T-cell (primary cell): ENCODE measurements at regions not wholly inside any gene's neighbourhood (a gene's known extent, or its start where the extent isn't known, plus 50 kb on each side); places are given as distances from the start of the nearest gene placed in this dataset.

ENCODE experiments used
- ATAC-seq, 4 experiments: fragments of 200-7000 bp in 3 of 4; fragments of 150-1000 bp in 1 of 4; cut with Tn5 transposase; replicated peaks in 1 of 4; 1 replicate in 3 of 4; 2 replicates in 1 of 4; pipeline ENCODE4 v1.10.0; 2021; ENCODE audit warnings: moderate library complexity in 3 of 4, mild to moderate bottlenecking in 2 of 4, moderate number of reproducible peaks in 1 of 4
- CTCF ChIA-PET, 2 donors: fragments of 300-600 bp; sonication (Branson Sonifier 250); formaldehyde crosslinking; loops; one replicate each; lab custom pipeline; 2022; ENCODE audit warnings: antibody characterized with exemption in 2 of 2; lab: Charles Lee
- POLR2A ChIA-PET, 2 donors: fragments of 300-600 bp; sonication (Branson Sonifier 250); formaldehyde crosslinking; loops; one replicate each; lab custom pipeline; 2022; ENCODE audit warnings: antibody characterized with exemption in 2 of 2; lab: Charles Lee
- DNase-seq, 35 experiments: peaks; one replicate each; pipeline versions ENCODE4 v3.0.0 to v3.0.0-alpha.2; 2013 to 2023
- H3K27ac ChIP-seq: one replicate; pipeline ENCODE4 v1.5.1; 2013; ENCODE audit warnings: low read length
- H3K27me3 ChIP-seq, 2 experiments: replicated peaks in 1 of 2; 1 replicate in 1 of 2; 2 replicates in 1 of 2; pipeline versions ENCODE4 v1.6.1 to v1.7.0; 2013; ENCODE audit warnings: low read length in 1 of 2, mixed read lengths in 1 of 2; ENCODE audit not compliant: control insufficient read depth in 2 of 2, insufficient read depth in 2 of 2; ENCODE audit errors: extremely low read depth in 1 of 2
- H3K36me3 ChIP-seq, 2 donors: 1 replicate in 1 of 2; 2 replicates in 1 of 2; pipeline versions ENCODE4 v1.6.1 to v1.7.0; 2013; ENCODE audit warnings: low read length in 1 of 2; ENCODE audit not compliant: control insufficient read depth in 2 of 2, insufficient read depth in 1 of 2; ENCODE audit errors: extremely low read depth in 1 of 2
- H3K4me1 ChIP-seq, 2 experiments: 1 replicate in 1 of 2; 2 replicates in 1 of 2; pipeline versions ENCODE4 v1.6.1 to v1.7.0; 2013; ENCODE audit warnings: low read length in 2 of 2, mixed read lengths in 1 of 2; ENCODE audit not compliant: insufficient read depth in 2 of 2, control insufficient read depth in 1 of 2; ENCODE audit errors: extremely low read depth in 1 of 2
- H3K4me3 ChIP-seq, 2 donors: 1 replicate in 1 of 2; 2 replicates in 1 of 2; pipeline versions ENCODE4 v1.5.1 to v1.7.0; 2013; ENCODE audit warnings: mild to moderate bottlenecking in 2 of 2, low read length in 1 of 2, moderate library complexity in 1 of 2; ENCODE audit not compliant: control insufficient read depth in 1 of 2; ENCODE audit errors: extremely low read depth in 1 of 2
- H3K9me3 ChIP-seq: 2 replicates; pipeline ENCODE4 v1.7.0; 2013
- H3K27ac Mint-ChIP-seq, 2 donors: one replicate each; pipeline ENCODE4 v1.8.0; 2020 to 2021; ENCODE audit warnings: mild to moderate bottlenecking in 2 of 2, mixed read lengths in 2 of 2
- H3K27me3 Mint-ChIP-seq, 2 donors: one replicate each; pipeline ENCODE4 v1.8.0; 2021 to 2022; ENCODE audit warnings: mixed read lengths in 2 of 2
- H3K36me3 Mint-ChIP-seq: one replicate; pipeline ENCODE4 v1.8.0; 2021; ENCODE audit warnings: mixed read lengths
- H3K4me1 Mint-ChIP-seq, 3 donors: one replicate each; pipeline ENCODE4 v1.8.0; 2020 to 2022; ENCODE audit warnings: mixed read lengths in 3 of 3, mild to moderate bottlenecking in 1 of 3
- H3K4me3 Mint-ChIP-seq, 3 donors: one replicate each; pipeline ENCODE4 v1.8.0; 2020 to 2022; ENCODE audit warnings: mild to moderate bottlenecking in 3 of 3, mixed read lengths in 3 of 3, moderate library complexity in 3 of 3
- H3K9me3 Mint-ChIP-seq, 3 donors: one replicate each; pipeline ENCODE4 v1.8.0; 2020 to 2022; ENCODE audit warnings: mixed read lengths in 3 of 3
- WGBS: methylation state at CpG from one replicate; pipeline ENCODE4 v1.1.5; 2013; ENCODE audit warnings: missing lambda C conversion rate; ENCODE audit not compliant: insufficient coverage; 5-methylcytosine and 5-hydroxymethylcytosine counted together

DNA sequence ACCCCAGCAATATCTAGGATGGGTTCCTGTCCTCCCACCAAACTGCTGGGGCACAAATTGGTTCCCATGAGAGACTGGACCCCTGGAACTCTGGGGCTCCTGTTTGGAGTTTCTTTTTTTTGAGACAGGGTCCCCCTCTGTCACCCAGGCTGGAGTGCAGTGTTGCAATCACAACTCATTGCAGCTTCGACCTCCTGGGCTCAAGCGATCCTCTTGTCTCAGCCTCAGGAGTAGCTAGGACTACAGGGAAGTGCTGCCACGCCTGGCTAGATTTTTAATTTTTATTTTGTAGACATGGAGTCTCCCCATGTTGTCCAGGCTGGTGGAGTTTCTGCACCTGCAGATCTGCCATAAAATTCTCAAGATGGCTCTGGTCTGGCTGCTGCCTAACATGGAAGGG, 56.3 kb upstream of the BRD7 start:
- Histone ChIP-seq H3K36me3 (no peaks in the 10 kb centered on the region), H3K27ac (no peak overlapping the region), H3K4me3 (no peak overlapping the region), H3K4me1 (no peaks in the 10 kb centered on the region), H3K27me3 (peaks cover 0 to 21% of the 10 kb centered on the region in 2 experiments), H3K9me3 (no peaks in the 10 kb centered on the region)
- 85% methylated on average over 3 of the region's 3 CpGs for WGBS
- Mint-ChIP-seq H3K4me1 (no peaks in the 10 kb centered on the region), H3K4me3 (no peak overlapping the region), H3K9me3 (peaks cover 3 to 4% (median 4%) of the 10 kb centered on the region in 3 donors), H3K27ac (no peak overlapping the region), H3K27me3 (peaks cover 7 to 11% of the 10 kb centered on the region in 2 donors), H3K36me3 (peaks cover 2% of the 10 kb centered on the region)
- POLR2A ChIA-PET: no interaction called here
- DNase-seq (no peak), ATAC-seq (no peak)
- CTCF ChIA-PET: no interaction called here

- WGBS: no CpG with 5 or more reads among the region's 1 CpG
- POLR2A ChIA-PET: no interaction called here
- Mint-ChIP-seq H3K4me1 (no peaks in the 10 kb centered on the region), H3K9me3 (peaks cover 18 to 24% (median 21%) of the 10 kb centered on the region in 3 donors), H3K27me3 (peaks cover 9 to 10% of the 10 kb centered on the region in 2 donors), H3K27ac (no peak overlapping the region), H3K36me3 (peaks cover 9% of the 10 kb centered on the region), H3K4me3 (no peak overlapping the region)
- no peak for ATAC-seq
- CTCF ChIA-PET: interaction anchor here in 1 of 2 donors (0.6 kb wide), 1 partner anchor 298 kb away, joined by 3 read pairs; no protein-coding TSS in a partner anchor
- no peak overlapping the region for H3K4me3 ChIP-seq
- no peak overlapping the region for H3K27ac ChIP-seq
- H3K27me3 ChIP-seq: peaks cover 0 to 18% of the 10 kb centered on the region in 2 experiments
- no peak for DNase-seq
- H3K36me3 ChIP-seq: no peaks in the 10 kb centered on the region
- no peaks in the 10 kb centered on the region for H3K4me1 ChIP-seq
- H3K9me3 ChIP-seq: peaks cover 11% of the 10 kb centered on the region
Measured at GRCh38 chr16:50422926-50423325, 54.1 kb upstream of the BRD7 start.

DNA sequence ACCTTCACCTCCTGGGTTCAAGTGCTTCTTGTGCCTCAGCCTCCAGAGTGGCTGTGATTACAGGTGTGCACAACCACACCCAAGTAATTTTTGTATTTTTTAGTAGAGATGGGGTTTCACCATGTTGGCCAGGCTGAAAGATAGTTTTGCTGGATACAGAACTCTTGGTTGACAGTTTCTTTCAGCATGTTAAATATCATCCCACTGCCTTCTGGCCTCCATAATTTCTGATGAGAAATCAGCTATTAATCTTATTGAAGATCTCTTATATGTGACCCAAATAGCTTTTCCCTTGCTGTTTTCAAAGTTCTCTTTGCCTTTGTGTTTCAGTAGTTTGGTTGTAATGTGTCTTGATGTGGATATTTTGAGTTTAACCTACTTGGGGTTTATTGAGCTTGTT, 50.3 kb upstream of the BRD7 start:
- Histone ChIP-seq H3K27ac (no peak overlapping the region), H3K4me1 (no peaks in the 10 kb centered on the region), H3K4me3 (no peak overlapping the region), H3K27me3 (peaks cover 0 to 8% of the 10 kb centered on the region in 2 experiments), H3K36me3 (no peaks in the 10 kb centered on the region), H3K9me3 (peaks cover 14% of the 10 kb centered on the region)
- CTCF ChIA-PET: no interaction called here
- peaks cover 9% of the 10 kb centered on the region for H3K36me3 Mint-ChIP-seq
- H3K9me3 Mint-ChIP-seq: peaks cover 26 to 45% (median 40%) of the 10 kb centered on the region in 3 donors
- no peak overlapping the region for H3K4me3 Mint-ChIP-seq
- DNase-seq (no peak), ATAC-seq (no peak)
- no peak overlapping the region for H3K27ac Mint-ChIP-seq
- POLR2A ChIA-PET: no interaction called here
- peaks cover 8 to 12% of the 10 kb centered on the region in 2 donors for H3K27me3 Mint-ChIP-seq
- H3K4me1 Mint-ChIP-seq: no peaks in the 10 kb centered on the region
